Tibial artery (tissue), 4 donors: ENCODE measurements at regions not wholly inside any gene's neighbourhood (a gene's known extent, or its start where the extent isn't known, plus 50 kb on each side); places are given as distances from the start of the nearest gene placed in this dataset.
A peak's percentile ranks its signal among the peaks of the same experiment; 100 is the strongest.

Source experiments
- DNase-seq, 2 donors: peaks; one replicate each; pipeline ENCODE4 v3.0.0-alpha.2; 2019
- H3K27ac ChIP-seq, 2 donors: fragments of 200-600 bp; sonication (generic) in 1 of 2; 1 replicate in 1 of 2; 2 replicates in 1 of 2; pipeline ENCODE4 v1.5.1; 2018 to 2019; ENCODE audit warnings: mild to moderate bottlenecking in 1 of 2
- H3K27me3 ChIP-seq, 2 donors: fragments of 200-600 bp; sonication (generic) in 1 of 2; one replicate each; pipeline versions ENCODE4 v1.5.1 to v1.6.0; 2016 to 2019
- H3K36me3 ChIP-seq, 3 donors: fragments of 200-600 bp; sonication (generic) in 2 of 3; one replicate each; pipeline ENCODE4 v1.5.1; 2016 to 2019; ENCODE audit warnings: mild to moderate bottlenecking in 2 of 3
- H3K4me1 ChIP-seq, 4 donors: fragments of 200-600 bp; sonication (generic) in 2 of 4; 1 replicate in 3 of 4; 2 replicates in 1 of 4; pipeline ENCODE4 v1.5.1; 2016 to 2019
- H3K4me3 ChIP-seq, 2 donors: fragments of 200-600 bp; sonication (generic) in 1 of 2; 1 replicate in 1 of 2; 2 replicates in 1 of 2; pipeline ENCODE4 v1.5.1; 2018 to 2019; ENCODE audit warnings: mild to moderate bottlenecking in 2 of 2
- H3K9me3 ChIP-seq, 3 donors: fragments of 200-600 bp; sonication (generic) in 1 of 3; one replicate each; pipeline ENCODE4 v1.5.1; 2016 to 2019
- CTCF ChIP-seq, 2 experiments: fragments of 200-600 bp in 1 of 2; fragments of 450-650 bp in 1 of 2; IDR thresholded peaks; one replicate each; pipeline ENCODE4 v1.5.1; 2017 to 2019; ENCODE audit warnings: antibody characterized with exemption in 2 of 2, mild to moderate bottlenecking in 1 of 2, moderate library complexity in 1 of 2
- intact Hi-C: fragments of 100-400 bp; cut with DNase I; formaldehyde crosslinking; loops from one replicate; pipeline ENCODE4 v1.15.0; 2023; ENCODE audit warnings: low total_unique reads

DNA sequence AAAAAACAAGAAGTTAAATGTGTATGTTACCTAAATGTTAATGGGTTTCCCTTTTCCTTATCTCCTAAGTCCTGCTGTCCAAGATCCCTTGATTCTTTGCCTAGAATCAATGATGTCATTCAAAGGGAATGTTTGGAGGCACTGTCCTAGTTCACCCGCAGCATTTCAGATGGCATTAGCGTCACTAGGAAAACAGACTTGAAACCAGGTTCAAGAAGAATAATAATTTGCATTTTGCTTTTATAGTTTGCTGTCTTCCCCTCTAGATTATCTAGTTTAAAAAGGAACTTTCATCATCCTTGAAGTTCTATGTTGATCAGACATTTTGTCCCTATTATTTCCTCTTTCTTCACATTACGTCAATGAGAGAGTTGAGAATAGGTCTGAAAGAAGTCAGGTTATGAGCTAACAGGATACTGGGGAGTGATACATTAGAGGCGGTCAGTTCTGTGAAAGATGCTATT, 234.1 kb upstream of the PGRMC2 start:
- no peak for TF ChIP-seq CTCF (IDR thresholded peaks at IDR 0.05)
- peak overlapping the region; percentile 45 to 83 for H3K27ac ChIP-seq
- no peaks in the 10 kb centered on the region for H3K27me3 ChIP-seq
- intact Hi-C loops: loop anchor here (5.0 kb wide), 1 partner anchor 54 kb away; no protein-coding TSS in a partner anchor
- H3K36me3 ChIP-seq: no peaks in the 10 kb centered on the region
- H3K9me3 ChIP-seq: no peaks in the 10 kb centered on the region
- H3K4me3 ChIP-seq: no peak overlapping the region
- no peak for DNase-seq
- H3K4me1 ChIP-seq: peaks cover 0 to 84% (median 60%) of the 10 kb centered on the region in 4 donors

GRCh38 chr4:128521156-128521555, 233.5 kb upstream of the PGRMC2 start:
- H3K4me1 ChIP-seq: peaks cover 0 to 82% (median 60%) of the 10 kb centered on the region in 4 donors

DNA sequence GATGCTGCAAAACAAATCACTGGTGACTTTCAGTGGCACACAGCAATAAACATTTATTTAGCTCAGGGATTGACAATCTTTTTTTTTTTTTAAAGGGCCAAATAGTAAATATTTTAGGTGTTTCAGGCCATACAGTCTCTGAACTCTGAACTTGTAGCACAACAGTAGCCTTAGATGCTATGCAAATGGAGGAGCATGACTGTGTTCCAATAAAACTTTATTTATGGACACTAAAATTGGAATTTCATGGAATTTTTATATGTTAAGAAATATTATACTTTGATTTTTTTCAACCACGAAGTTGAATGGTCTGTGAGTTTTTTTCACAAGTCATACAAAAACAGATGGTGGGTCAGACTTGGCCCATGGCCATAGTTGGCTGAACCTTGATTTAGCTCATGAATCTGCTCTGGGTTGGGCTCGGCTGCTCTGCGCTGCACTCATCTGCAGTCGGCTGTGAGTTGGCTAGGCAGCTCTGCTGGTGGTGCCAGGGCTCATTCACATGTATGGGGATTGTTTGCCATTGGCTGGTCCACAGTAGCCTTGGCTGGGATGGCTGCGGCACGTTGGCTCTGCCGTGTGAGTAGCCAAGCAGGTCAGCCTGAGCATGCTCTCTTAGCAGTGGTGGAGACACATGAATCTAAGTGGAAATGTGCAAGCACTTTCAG, 231.7 kb upstream of the PGRMC2 start:
- DNase-seq: peak in 1 of 2 donors; percentile 66
- H3K4me1 ChIP-seq: peaks cover 0 to 64% (median 45%) of the 10 kb centered on the region in 4 donors
- no peaks in the 10 kb centered on the region for H3K36me3 ChIP-seq
- peak overlapping the region; percentile 45 to 83 for H3K27ac ChIP-seq
- intact Hi-C loops: no loop called here
- no peaks in the 10 kb centered on the region for H3K27me3 ChIP-seq
- H3K4me3 ChIP-seq: no peak overlapping the region
- no peaks in the 10 kb centered on the region for H3K9me3 ChIP-seq
- TF ChIP-seq CTCF (IDR thresholded peaks at IDR 0.05): no peak

More at GRCh38 chr4:128521156-128521555, 233.5 kb upstream of the PGRMC2 start:
- TF ChIP-seq CTCF (IDR thresholded peaks at IDR 0.05): no peak
- Histone ChIP-seq H3K36me3 (no peaks in the 10 kb centered on the region), H3K27me3 (no peaks in the 10 kb centered on the region), H3K9me3 (no peaks in the 10 kb centered on the region), H3K4me3 (no peak overlapping the region), H3K27ac (peak overlapping the region; percentile 45 to 83)
- no peak for DNase-seq
- intact Hi-C loops: loop anchor here (5.0 kb wide), 1 partner anchor 54 kb away; no protein-coding TSS in a partner anchor

DNA sequence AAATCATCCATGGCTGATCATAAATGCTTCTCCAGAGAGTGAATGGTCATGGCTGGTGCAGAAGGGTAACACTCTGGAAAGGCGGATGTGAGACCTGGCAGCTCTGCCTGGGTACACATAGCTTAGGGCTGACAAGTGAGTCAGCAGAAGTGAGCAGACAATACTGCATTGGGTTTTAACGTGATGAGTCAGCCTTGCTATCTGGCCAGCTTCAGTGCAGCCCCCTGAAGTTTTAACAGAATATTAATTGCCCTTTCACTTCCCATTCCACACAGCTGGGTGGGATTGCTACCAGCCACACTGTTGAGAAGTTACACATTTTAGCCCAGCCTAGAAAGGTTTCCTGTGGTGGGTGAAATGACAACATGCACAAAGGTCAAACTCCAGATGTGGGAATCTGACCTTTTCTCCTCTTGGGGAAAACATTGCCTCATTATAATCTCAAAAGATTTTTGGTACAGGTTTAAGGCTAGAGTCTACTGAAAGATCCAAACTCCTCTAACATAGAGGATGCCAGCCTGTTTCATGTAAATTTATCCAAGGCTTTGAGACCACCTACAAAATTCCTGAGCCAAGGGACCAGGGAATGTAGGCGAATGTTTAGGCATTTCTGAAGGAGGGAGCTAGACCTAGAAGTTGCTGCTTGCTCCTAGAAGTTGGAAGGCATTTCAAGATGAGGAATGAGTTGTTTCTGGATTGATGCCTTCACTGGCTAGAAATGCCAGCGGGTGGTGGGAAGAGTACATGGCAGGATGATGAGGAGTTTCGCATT, 230.3 kb upstream of the PGRMC2 start:
- Histone ChIP-seq H3K27ac (peak overlapping the region; percentile 45 to 83), H3K27me3 (no peaks in the 10 kb centered on the region), H3K9me3 (no peaks in the 10 kb centered on the region), H3K36me3 (no peaks in the 10 kb centered on the region), H3K4me3 (no peak overlapping the region), H3K4me1 (peaks cover 0 to 58% (median 40%) of the 10 kb centered on the region in 4 donors)
- intact Hi-C loops: no loop called here
- no peak for TF ChIP-seq CTCF (IDR thresholded peaks at IDR 0.05)
- DNase-seq: peak; percentile 59 to 84

DNA sequence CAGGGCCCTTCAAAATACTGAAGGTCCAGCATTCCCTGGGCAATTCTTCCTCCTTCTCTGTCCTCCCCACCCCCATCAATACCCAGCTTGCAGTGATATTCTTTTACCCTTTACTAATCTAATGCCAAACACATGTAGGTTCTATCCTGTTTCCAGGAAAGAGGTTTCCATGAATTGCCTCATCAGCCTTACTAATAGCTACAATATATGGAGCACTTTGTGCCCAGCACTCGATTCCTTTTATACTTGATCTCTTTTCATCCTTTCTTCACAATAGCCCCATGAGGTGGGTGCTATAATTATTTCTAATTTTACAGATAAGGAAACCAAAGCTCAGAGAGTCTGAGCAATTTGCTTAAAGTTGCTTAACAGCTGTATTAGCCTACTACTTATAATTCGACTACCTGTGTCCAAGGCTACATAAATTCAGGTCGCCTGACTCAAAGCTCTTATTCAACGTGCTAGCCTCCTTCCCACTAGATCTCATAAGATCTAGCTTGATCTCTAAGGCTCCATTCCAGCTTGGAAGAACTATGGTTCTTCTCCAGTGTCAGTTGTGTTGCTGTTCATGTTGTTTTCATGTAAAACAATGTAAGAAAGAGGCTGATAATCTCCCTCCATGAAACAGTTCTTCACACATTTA, 229.6 kb upstream of the PGRMC2 start:
- H3K27me3 ChIP-seq: no peaks in the 10 kb centered on the region
- TF ChIP-seq CTCF (IDR thresholded peaks at IDR 0.05): no peak
- DNase-seq: no peak
- H3K4me3 ChIP-seq: no peak overlapping the region
- intact Hi-C loops: no loop called here
- H3K27ac ChIP-seq: peak overlapping the region; percentile 45 to 83
- no peaks in the 10 kb centered on the region for H3K9me3 ChIP-seq
- H3K4me1 ChIP-seq: peaks cover 0 to 53% (median 40%) of the 10 kb centered on the region in 4 donors
- no peaks in the 10 kb centered on the region for H3K36me3 ChIP-seq
